ENCODE measurements at regions not wholly inside any gene's neighbourhood (a gene's known extent, or its start where the extent isn't known, plus 50 kb on each side); places are given as distances from the start of the nearest gene placed in this dataset.

DNA sequence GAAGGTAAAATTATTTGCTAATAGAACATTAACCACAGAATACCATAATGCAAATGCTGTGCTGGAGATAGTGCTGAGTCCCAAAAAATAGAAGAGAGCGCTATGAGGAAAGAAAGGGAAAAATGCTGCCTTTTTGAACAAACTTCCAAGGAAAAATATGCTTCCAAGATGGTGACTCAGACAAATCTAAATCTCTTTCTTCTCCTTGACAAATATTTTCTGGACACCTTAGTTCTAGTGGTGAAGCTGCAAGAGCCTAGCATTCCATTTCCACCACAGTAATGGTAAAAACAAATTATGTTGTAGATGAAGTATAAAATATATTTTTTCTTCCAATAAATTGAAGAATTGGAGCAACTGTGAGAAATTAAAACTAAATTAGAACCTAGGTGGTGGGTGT is 155.6 kb upstream of the TBX18 start (continued):
- TF ChIP-seq, protein P1, sequence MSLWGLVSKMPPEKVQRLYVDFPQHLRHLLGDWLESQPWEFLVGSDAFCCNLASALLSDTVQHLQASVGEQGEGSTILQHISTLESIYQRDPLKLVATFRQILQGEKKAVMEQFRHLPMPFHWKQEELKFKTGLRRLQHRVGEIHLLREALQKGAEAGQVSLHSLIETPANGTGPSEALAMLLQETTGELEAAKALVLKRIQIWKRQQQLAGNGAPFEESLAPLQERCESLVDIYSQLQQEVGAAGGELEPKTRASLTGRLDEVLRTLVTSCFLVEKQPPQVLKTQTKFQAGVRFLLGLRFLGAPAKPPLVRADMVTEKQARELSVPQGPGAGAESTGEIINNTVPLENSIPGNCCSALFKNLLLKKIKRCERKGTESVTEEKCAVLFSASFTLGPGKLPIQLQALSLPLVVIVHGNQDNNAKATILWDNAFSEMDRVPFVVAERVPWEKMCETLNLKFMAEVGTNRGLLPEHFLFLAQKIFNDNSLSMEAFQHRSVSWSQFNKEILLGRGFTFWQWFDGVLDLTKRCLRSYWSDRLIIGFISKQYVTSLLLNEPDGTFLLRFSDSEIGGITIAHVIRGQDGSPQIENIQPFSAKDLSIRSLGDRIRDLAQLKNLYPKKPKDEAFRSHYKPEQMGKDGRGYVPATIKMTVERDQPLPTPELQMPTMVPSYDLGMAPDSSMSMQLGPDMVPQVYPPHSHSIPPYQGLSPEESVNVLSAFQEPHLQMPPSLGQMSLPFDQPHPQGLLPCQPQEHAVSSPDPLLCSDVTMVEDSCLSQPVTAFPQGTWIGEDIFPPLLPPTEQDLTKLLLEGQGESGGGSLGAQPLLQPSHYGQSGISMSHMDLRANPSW (CRISPR knock-in tag; conservative IDR thresholded peaks at IDR 0.05; ENCODE audit: low read depth) = no peak
- TF ChIP-seq ZNF317 (CRISPR knock-in tag; IDR thresholded peaks at IDR 0.05; ENCODE audit: borderline replicate concordance, low read depth) (no peak), TP53 (CRISPR knock-in tag; IDR thresholded peaks at IDR 0.05) (no peak), ZNF416 (CRISPR knock-in tag; IDR thresholded peaks at IDR 0.05) (no peak), SMAD4 (CRISPR knock-in tag; IDR thresholded peaks at IDR 0.05) (no peak)
- TF ChIP-seq, protein P2, sequence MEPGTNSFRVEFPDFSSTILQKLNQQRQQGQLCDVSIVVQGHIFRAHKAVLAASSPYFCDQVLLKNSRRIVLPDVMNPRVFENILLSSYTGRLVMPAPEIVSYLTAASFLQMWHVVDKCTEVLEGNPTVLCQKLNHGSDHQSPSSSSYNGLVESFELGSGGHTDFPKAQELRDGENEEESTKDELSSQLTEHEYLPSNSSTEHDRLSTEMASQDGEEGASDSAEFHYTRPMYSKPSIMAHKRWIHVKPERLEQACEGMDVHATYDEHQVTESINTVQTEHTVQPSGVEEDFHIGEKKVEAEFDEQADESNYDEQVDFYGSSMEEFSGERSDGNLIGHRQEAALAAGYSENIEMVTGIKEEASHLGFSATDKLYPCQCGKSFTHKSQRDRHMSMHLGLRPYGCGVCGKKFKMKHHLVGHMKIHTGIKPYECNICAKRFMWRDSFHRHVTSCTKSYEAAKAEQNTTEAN (CRISPR knock-in tag; IDR thresholded peaks at IDR 0.05) = no peak

DNA sequence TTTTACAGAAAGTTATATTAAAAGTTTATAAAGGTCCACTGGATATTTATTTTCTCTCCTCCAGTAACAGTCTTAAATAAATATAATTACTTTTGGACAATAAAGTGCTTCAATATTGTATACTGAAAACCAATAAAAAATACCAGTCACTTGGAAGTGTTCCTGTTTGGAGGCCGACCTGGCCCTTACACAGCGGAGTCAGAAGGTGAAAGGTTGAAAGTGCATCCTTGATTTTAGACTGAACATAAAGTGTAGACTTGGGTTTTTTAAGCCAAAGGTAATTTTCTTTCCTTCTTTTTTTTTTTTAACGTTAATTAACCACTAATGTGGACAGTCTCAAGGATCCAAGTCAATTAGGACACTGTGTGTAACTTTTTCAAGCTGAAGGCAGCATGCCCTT is 152.3 kb upstream of the TBX18 start:
- Mint-ChIP-seq H3K4me1 (peaks cover 7% of the 10 kb centered on the region; the same call in 1 of the 2 replicates), H3K4me3 (no peak overlapping the region), H3K36me3 (no peaks in the 10 kb centered on the region), H3K9me3 (no peaks in the 10 kb centered on the region), H3K27ac (no peak overlapping the region), H3K27me3 (ENCODE audit: low read depth) (no peaks in the 10 kb centered on the region)
- DNase-seq (ENCODE audit: low spot score) (no peak), ATAC-seq (no peak)
- POLR2A ChIA-PET = no interaction called here
- CTCF ChIA-PET = no interaction called here
- TF ChIP-seq, protein P3, sequence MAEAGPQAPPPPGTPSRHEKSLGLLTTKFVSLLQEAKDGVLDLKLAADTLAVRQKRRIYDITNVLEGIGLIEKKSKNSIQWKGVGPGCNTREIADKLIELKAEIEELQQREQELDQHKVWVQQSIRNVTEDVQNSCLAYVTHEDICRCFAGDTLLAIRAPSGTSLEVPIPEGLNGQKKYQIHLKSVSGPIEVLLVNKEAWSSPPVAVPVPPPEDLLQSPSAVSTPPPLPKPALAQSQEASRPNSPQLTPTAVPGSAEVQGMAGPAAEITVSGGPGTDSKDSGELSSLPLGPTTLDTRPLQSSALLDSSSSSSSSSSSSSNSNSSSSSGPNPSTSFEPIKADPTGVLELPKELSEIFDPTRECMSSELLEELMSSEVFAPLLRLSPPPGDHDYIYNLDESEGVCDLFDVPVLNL (CRISPR knock-in tag; IDR thresholded peaks at IDR 0.05; ENCODE audit: borderline replicate concordance, low read depth) = no peak
- TF ChIP-seq NFE2L1 (CRISPR knock-in tag; IDR thresholded peaks at IDR 0.05) = no peak
- TF ChIP-seq, protein P4, sequence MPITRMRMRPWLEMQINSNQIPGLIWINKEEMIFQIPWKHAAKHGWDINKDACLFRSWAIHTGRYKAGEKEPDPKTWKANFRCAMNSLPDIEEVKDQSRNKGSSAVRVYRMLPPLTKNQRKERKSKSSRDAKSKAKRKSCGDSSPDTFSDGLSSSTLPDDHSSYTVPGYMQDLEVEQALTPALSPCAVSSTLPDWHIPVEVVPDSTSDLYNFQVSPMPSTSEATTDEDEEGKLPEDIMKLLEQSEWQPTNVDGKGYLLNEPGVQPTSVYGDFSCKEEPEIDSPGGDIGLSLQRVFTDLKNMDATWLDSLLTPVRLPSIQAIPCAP (CRISPR knock-in tag; IDR thresholded peaks at IDR 0.05) = no peak
- TF ChIP-seq NR3C1 (CRISPR knock-in tag; conservative IDR thresholded peaks at IDR 0.05; ENCODE audit: low read depth) = no peak
- TF ChIP-seq, protein P5, sequence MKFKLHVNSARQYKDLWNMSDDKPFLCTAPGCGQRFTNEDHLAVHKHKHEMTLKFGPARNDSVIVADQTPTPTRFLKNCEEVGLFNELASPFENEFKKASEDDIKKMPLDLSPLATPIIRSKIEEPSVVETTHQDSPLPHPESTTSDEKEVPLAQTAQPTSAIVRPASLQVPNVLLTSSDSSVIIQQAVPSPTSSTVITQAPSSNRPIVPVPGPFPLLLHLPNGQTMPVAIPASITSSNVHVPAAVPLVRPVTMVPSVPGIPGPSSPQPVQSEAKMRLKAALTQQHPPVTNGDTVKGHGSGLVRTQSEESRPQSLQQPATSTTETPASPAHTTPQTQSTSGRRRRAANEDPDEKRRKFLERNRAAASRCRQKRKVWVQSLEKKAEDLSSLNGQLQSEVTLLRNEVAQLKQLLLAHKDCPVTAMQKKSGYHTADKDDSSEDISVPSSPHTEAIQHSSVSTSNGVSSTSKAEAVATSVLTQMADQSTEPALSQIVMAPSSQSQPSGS (CRISPR knock-in tag; IDR thresholded peaks at IDR 0.05; ENCODE audit: borderline replicate concordance, low read depth) = no peak
- TF ChIP-seq CBFB (CRISPR knock-in tag; IDR thresholded peaks at IDR 0.05; ENCODE audit: low read depth) = no peak

DNA sequence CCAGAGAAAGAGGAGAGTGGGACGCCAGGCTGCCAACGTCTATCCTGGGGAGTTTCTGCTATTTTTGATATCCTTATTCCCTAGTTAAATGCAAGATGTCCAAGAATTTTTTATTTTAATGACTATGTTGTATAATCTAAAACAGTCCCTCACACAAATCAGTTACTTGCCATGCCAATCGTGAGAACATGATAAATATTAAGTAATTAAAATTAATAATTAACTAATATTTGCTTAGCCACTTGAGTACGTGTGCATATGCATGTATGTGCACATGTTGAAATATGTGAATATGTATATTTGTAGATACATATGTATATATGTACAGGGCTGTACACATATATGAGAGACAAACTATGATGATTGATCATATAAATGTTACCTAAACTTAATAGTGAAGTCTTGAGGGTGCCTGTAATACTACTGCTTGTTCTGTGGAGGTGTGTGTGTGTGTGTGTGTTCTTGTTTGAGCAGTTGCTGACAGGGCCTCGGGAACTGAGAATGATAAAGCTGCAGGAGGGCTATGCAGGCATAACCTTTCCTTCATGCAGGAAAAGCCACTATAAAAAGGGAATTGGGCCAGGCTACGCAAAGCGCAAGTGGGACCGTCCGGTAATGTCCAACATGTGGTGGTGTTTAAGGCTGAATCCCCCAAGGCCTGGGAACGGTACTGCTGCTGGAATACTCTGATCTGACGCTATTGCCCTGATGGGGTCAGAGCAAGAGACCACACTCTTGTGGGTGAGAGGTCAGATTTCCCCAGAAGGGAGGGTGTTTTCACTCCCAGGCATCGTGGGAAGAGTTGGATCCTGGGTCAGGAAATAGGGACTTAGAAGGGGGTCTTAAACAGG is 148.3 kb upstream of the TBX18 start:
- ChIA-PET CTCF (no interaction called here), POLR2A (no interaction called here)
- no peaks in the 10 kb centered on the region for H3K9me3 Mint-ChIP-seq
- DNase-seq (ENCODE audit: low spot score) (no peak), ATAC-seq (no peak; the same call in 1 of the 2 replicates)
- H3K27me3 Mint-ChIP-seq (ENCODE audit: low read depth) = no peaks in the 10 kb centered on the region
- H3K27ac Mint-ChIP-seq = no peak overlapping the region
- no peaks in the 10 kb centered on the region for H3K36me3 Mint-ChIP-seq
- peaks cover 19% of the 10 kb centered on the region for H3K4me1 Mint-ChIP-seq
- no peak overlapping the region for H3K4me3 Mint-ChIP-seq
- TF ChIP-seq ATF1 (CRISPR knock-in tag; IDR thresholded peaks at IDR 0.05) = no peak
- TF ChIP-seq FOXP1 (CRISPR knock-in tag; IDR thresholded peaks at IDR 0.05; ENCODE audit: borderline replicate concordance) = no peak
- TF ChIP-seq, protein P6, sequence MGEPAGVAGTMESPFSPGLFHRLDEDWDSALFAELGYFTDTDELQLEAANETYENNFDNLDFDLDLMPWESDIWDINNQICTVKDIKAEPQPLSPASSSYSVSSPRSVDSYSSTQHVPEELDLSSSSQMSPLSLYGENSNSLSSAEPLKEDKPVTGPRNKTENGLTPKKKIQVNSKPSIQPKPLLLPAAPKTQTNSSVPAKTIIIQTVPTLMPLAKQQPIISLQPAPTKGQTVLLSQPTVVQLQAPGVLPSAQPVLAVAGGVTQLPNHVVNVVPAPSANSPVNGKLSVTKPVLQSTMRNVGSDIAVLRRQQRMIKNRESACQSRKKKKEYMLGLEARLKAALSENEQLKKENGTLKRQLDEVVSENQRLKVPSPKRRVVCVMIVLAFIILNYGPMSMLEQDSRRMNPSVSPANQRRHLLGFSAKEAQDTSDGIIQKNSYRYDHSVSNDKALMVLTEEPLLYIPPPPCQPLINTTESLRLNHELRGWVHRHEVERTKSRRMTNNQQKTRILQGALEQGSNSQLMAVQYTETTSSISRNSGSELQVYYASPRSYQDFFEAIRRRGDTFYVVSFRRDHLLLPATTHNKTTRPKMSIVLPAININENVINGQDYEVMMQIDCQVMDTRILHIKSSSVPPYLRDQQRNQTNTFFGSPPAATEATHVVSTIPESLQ (CRISPR knock-in tag; IDR thresholded peaks at IDR 0.05) = no peak
- TF ChIP-seq, protein P4 (CRISPR knock-in tag; IDR thresholded peaks at IDR 0.05) = no peak
- no peak for TF ChIP-seq TEAD4 (CRISPR knock-in tag; IDR thresholded peaks at IDR 0.05)
- TF ChIP-seq GRHL2 (CRISPR knock-in tag; IDR thresholded peaks at IDR 0.05; ENCODE audit: insufficient replicate concordance, severe bottlenecking) = no peak
- no peak for TF ChIP-seq ZNF138 (CRISPR knock-in tag; conservative IDR thresholded peaks at IDR 0.05)
- TF ChIP-seq, protein P7, sequence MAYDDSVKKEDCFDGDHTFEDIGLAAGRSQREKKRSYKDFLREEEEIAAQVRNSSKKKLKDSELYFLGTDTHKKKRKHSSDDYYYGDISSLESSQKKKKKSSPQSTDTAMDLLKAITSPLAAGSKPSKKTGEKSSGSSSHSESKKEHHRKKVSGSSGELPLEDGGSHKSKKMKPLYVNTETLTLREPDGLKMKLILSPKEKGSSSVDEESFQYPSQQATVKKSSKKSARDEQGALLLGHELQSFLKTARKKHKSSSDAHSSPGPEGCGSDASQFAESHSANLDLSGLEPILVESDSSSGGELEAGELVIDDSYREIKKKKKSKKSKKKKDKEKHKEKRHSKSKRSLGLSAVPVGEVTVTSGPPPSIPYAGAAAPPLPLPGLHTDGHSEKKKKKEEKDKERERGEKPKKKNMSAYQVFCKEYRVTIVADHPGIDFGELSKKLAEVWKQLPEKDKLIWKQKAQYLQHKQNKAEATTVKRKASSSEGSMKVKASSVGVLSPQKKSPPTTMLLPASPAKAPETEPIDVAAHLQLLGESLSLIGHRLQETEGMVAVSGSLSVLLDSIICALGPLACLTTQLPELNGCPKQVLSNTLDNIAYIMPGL (CRISPR knock-in tag; IDR thresholded peaks at IDR 0.05) = no peak
- TF ChIP-seq ZNF396 (CRISPR knock-in tag; IDR thresholded peaks at IDR 0.05; ENCODE audit: borderline replicate concordance) = no peak

All from WTC11 (cell line).